Sigmoid colon (tissue), 4 donors: ENCODE measurements at regions not wholly inside any gene's neighbourhood (a gene's known extent, or its start where the extent isn't known, plus 50 kb on each side); places are given as distances from the start of the nearest gene placed in this dataset.

Experiments
- POLR2AphosphoS5 ChIP-seq, 4 donors: sonication (generic); formaldehyde crosslinking; IDR thresholded peaks; one replicate each; pipeline ENCODE4 v1.6.1; 2017; ENCODE audit warnings: antibody characterized with exemption in 4 of 4
- TF ChIP-seq, protein P1 (sequence below), 4 experiments: fragments of 450-650 bp in 3 of 4; fragments of 200-600 bp in 1 of 4; IDR thresholded peaks; one replicate each; pipeline ENCODE4 v1.5.1; 2016 to 2019; ENCODE audit warnings: antibody characterized with exemption in 4 of 4, mild to moderate bottlenecking in 3 of 4, moderate library complexity in 2 of 4

DNA sequence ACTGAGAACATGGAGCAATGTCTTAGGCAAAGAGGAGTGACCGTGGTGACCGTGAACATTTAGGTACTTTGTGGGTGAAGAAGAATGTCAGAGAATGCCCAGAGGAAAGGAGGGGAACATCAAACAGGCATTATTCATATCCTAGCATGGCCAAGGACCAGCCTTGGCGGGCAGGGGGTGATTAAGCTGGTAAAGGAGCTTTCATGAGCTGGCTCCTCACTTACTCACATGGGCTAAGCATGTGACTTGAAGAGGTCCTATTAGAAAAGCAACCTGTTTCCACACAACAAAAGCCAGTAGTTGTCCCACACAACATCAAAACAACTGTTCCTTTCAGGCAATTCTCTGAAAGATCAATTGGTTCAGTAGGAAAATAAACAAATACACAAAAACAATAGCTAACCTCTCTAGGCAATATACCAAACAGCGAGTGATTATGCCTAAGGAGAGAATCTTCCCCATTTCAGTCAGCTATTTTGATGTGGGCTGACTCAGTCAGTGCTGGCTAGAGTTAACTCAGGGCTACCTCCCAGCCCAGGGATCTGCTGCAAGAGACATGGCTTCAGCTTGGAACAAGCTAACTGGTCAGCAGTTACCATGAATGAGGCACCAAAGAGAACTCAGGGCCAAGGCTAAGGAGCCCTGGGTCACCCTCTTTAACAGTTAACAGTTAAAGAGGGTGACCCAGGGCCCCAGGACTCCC lies 283.5 kb downstream of the ARHGAP12 start:
- TF ChIP-seq, protein P1, sequence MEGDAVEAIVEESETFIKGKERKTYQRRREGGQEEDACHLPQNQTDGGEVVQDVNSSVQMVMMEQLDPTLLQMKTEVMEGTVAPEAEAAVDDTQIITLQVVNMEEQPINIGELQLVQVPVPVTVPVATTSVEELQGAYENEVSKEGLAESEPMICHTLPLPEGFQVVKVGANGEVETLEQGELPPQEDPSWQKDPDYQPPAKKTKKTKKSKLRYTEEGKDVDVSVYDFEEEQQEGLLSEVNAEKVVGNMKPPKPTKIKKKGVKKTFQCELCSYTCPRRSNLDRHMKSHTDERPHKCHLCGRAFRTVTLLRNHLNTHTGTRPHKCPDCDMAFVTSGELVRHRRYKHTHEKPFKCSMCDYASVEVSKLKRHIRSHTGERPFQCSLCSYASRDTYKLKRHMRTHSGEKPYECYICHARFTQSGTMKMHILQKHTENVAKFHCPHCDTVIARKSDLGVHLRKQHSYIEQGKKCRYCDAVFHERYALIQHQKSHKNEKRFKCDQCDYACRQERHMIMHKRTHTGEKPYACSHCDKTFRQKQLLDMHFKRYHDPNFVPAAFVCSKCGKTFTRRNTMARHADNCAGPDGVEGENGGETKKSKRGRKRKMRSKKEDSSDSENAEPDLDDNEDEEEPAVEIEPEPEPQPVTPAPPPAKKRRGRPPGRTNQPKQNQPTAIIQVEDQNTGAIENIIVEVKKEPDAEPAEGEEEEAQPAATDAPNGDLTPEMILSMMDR (IDR thresholded peaks at IDR 0.05), result no peak
- no peak for TF ChIP-seq POLR2AphosphoS5 (IDR thresholded peaks at IDR 0.05)
